HEK293 (cell line): ENCODE measurements at regions not wholly inside any gene's neighbourhood (a gene's known extent, or its start where the extent isn't known, plus 50 kb on each side); places are given as distances from the start of the nearest gene placed in this dataset.
"Not testable (repeated sequence)": the region's sequence is repeated elsewhere in the genome, so short reads cannot be mapped to it uniquely, and the experiment has no call there.

Experiments used
- CTCF ChIA-PET: fragments of 350-600 bp; formaldehyde crosslinking; extraction: SDS; loops from one replicate; lab custom pipeline; 2021; ENCODE audit warnings: antibody characterized with exemption; lab: Yijun Ruan, JAX
- POLR2A ChIA-PET: fragments of 300-600 bp; formaldehyde crosslinking; extraction: SDS; loops from one replicate; lab custom pipeline; 2020; ENCODE audit warnings: antibody characterized with exemption, inconsistent platforms; lab: Yijun Ruan, JAX
- H3K27ac ChIP-seq: fragments of 200-500 bp; sonication (Bioruptor generic); 2 replicates; pipeline ENCODE4 v1.5.1; 2014; ENCODE audit warnings: low read depth, low read length, control low read depth, inconsistent platforms; ENCODE audit errors: extremely low read depth
- H3K36me3 ChIP-seq, 2 experiments: fragments of 200-500 bp in 1 of 2; sonication (Bioruptor generic) in 1 of 2; 1 replicate in 1 of 2; 2 replicates in 1 of 2; pipeline ENCODE4 v1.5.1; 2014 to 2017; ENCODE audit warnings: inconsistent platforms in 2 of 2, low read length in 2 of 2; ENCODE audit not compliant: control insufficient read depth in 2 of 2, insufficient read depth in 1 of 2
- H3K4me1 ChIP-seq: fragments of 200-500 bp; sonication (Bioruptor generic); 2 replicates; pipeline ENCODE4 v1.5.1; 2014; ENCODE audit warnings: mild to moderate bottlenecking, low read length, inconsistent platforms; ENCODE audit not compliant: control insufficient read depth, insufficient read depth
- H3K4me3 ChIP-seq: 2 replicates; pipeline ENCODE4 v1.5.1; 2011; ENCODE audit warnings: low read depth, mild to moderate bottlenecking, control low read depth, low read length, moderate library complexity
- H3K9me3 ChIP-seq: fragments of 200-500 bp; sonication (Bioruptor generic); 2 replicates; pipeline ENCODE4 v1.5.1; 2014; ENCODE audit warnings: low read depth, low read length, inconsistent platforms; ENCODE audit not compliant: control insufficient read depth, insufficient read depth
- HOXA7 ChIP-seq: sonication (generic); formaldehyde crosslinking; IDR thresholded peaks from 2 replicates; pipeline ENCODE4 v1.8.1; 2022; ENCODE audit warnings: missing genetic modification reagents, borderline replicate concordance
- WT1 ChIP-seq: fragments of 450-650 bp; formaldehyde crosslinking; IDR thresholded peaks from 2 replicates; pipeline ENCODE4 v1.5.1; 2016; ENCODE audit warnings: missing biosample characterization, missing genetic modification characterization
- ZFHX2 ChIP-seq: fragments of 450-650 bp; formaldehyde crosslinking; conservative IDR thresholded peaks from 2 replicates; pipeline ENCODE4 v1.5.1; 2016; ENCODE audit warnings: missing biosample characterization, missing genetic modification characterization
- ZNF184 ChIP-seq: fragments of 450-650 bp; IDR thresholded peaks from 2 replicates; pipeline ENCODE4 v1.5.1; 2018; ENCODE audit warnings: missing biosample characterization, mild to moderate bottlenecking, missing genetic modification characterization
- ZNF221 ChIP-seq: fragments of 450-650 bp; formaldehyde crosslinking; IDR thresholded peaks from 2 replicates; pipeline ENCODE4 v1.5.1; 2017; ENCODE audit warnings: missing biosample characterization, missing genetic modification characterization, borderline replicate concordance
- ZNF239 ChIP-seq: fragments of 450-650 bp; formaldehyde crosslinking; IDR thresholded peaks from 2 replicates; pipeline ENCODE4 v1.5.1; 2016; ENCODE audit warnings: missing biosample characterization, missing genetic modification characterization
- ZNF366 ChIP-seq: fragments of 450-650 bp; formaldehyde crosslinking; conservative IDR thresholded peaks from 2 replicates; pipeline ENCODE4 v1.5.1; 2016; ENCODE audit warnings: missing biosample characterization, missing genetic modification characterization
- ZNF391 ChIP-seq: fragments of 450-650 bp; formaldehyde crosslinking; IDR thresholded peaks from 2 replicates; pipeline ENCODE4 v1.5.1; 2016; ENCODE audit warnings: low read depth, missing biosample characterization, missing genetic modification characterization, borderline replicate concordance
- ZNF473 ChIP-seq: fragments of 450-650 bp; formaldehyde crosslinking; IDR thresholded peaks from 2 replicates; pipeline ENCODE4 v1.5.1; 2017; ENCODE audit warnings: missing biosample characterization, missing genetic modification characterization
- ZNF501 ChIP-seq: fragments of 450-650 bp; formaldehyde crosslinking; IDR thresholded peaks from 2 replicates; pipeline ENCODE4 v1.5.1; 2016; ENCODE audit warnings: missing biosample characterization, missing genetic modification characterization
- ZNF513 ChIP-seq: fragments of 450-650 bp; IDR thresholded peaks from 2 replicates; pipeline ENCODE4 v1.5.1; 2018; ENCODE audit warnings: missing biosample characterization, missing genetic modification characterization
- ZNF585B ChIP-seq: fragments of 450-650 bp; formaldehyde crosslinking; IDR thresholded peaks from 2 replicates; pipeline ENCODE4 v1.5.1; 2016; ENCODE audit warnings: missing biosample characterization, missing genetic modification characterization
- ZNF596 ChIP-seq: fragments of 450-650 bp; IDR thresholded peaks from 2 replicates; pipeline ENCODE4 v1.5.0; 2018; ENCODE audit warnings: missing biosample characterization, mild to moderate bottlenecking, missing genetic modification characterization, moderate library complexity
- ZNF626 ChIP-seq: fragments of 450-650 bp; sonication (Bioruptor Pico); formaldehyde crosslinking; IDR thresholded peaks from 2 replicates; pipeline ENCODE4 v1.5.1; 2018; ENCODE audit warnings: missing biosample characterization, missing genetic modification characterization, inconsistent platforms
- ZNF777 ChIP-seq: fragments of 450-650 bp; formaldehyde crosslinking; IDR thresholded peaks from 2 replicates; pipeline ENCODE4 v1.5.1; 2017; ENCODE audit warnings: missing biosample characterization, missing genetic modification characterization, borderline replicate concordance
- ZNF791 ChIP-seq: fragments of 450-650 bp; formaldehyde crosslinking; IDR thresholded peaks from 2 replicates; pipeline ENCODE4 v1.5.1; 2016; ENCODE audit warnings: missing biosample characterization, missing genetic modification characterization
- TF ChIP-seq, protein P1 (sequence below): fragments of 450-650 bp; formaldehyde crosslinking; IDR thresholded peaks from 2 replicates; pipeline ENCODE4 v1.5.1; 2016; ENCODE audit warnings: missing biosample characterization, missing genetic modification characterization, borderline replicate concordance

- TF ChIP-seq HOXA7 (CRISPR knock-in tag) (no peak), ZNF791 (tag by site-specific recombination) (no peak), ZNF366 (no peak), ZFHX2 (tag by site-specific recombination) (no peak), WT1 (tag by site-specific recombination) (no peak), ZNF513 (tag by site-specific recombination) (no peak), ZNF777 (tag by site-specific recombination) (no peak), ZNF501 (tag by site-specific recombination) (no peak), ZNF221 (no peak), ZNF626 (no peak), ZNF596 (tag by site-specific recombination) (no peak), ZNF473 (tag by site-specific recombination) (no peak), ZNF585B (tag by site-specific recombination) (no peak), ZNF239 (no peak), ZNF184 (tag by site-specific recombination) (no peak), ZNF391 (tag by site-specific recombination) (no peak)
- TF ChIP-seq, protein P1, sequence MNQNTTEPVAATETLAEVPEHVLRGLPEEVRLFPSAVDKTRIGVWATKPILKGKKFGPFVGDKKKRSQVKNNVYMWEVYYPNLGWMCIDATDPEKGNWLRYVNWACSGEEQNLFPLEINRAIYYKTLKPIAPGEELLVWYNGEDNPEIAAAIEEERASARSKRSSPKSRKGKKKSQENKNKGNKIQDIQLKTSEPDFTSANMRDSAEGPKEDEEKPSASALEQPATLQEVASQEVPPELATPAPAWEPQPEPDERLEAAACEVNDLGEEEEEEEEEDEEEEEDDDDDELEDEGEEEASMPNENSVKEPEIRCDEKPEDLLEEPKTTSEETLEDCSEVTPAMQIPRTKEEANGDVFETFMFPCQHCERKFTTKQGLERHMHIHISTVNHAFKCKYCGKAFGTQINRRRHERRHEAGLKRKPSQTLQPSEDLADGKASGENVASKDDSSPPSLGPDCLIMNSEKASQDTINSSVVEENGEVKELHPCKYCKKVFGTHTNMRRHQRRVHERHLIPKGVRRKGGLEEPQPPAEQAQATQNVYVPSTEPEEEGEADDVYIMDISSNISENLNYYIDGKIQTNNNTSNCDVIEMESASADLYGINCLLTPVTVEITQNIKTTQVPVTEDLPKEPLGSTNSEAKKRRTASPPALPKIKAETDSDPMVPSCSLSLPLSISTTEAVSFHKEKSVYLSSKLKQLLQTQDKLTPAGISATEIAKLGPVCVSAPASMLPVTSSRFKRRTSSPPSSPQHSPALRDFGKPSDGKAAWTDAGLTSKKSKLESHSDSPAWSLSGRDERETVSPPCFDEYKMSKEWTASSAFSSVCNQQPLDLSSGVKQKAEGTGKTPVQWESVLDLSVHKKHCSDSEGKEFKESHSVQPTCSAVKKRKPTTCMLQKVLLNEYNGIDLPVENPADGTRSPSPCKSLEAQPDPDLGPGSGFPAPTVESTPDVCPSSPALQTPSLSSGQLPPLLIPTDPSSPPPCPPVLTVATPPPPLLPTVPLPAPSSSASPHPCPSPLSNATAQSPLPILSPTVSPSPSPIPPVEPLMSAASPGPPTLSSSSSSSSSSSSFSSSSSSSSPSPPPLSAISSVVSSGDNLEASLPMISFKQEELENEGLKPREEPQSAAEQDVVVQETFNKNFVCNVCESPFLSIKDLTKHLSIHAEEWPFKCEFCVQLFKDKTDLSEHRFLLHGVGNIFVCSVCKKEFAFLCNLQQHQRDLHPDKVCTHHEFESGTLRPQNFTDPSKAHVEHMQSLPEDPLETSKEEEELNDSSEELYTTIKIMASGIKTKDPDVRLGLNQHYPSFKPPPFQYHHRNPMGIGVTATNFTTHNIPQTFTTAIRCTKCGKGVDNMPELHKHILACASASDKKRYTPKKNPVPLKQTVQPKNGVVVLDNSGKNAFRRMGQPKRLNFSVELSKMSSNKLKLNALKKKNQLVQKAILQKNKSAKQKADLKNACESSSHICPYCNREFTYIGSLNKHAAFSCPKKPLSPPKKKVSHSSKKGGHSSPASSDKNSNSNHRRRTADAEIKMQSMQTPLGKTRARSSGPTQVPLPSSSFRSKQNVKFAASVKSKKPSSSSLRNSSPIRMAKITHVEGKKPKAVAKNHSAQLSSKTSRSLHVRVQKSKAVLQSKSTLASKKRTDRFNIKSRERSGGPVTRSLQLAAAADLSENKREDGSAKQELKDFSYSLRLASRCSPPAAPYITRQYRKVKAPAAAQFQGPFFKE (tag by site-specific recombination), result no peak
- ChIA-PET CTCF (no interaction called here), POLR2A (no interaction called here)
- no peak overlapping the region for H3K27ac ChIP-seq
- H3K36me3 ChIP-seq, result no peaks in the 10 kb centered on the region
- no peaks in the 10 kb centered on the region; the same call in 1 of the 2 replicates for H3K9me3 ChIP-seq
- H3K4me1 ChIP-seq, result no peaks in the 10 kb centered on the region
- H3K4me3 ChIP-seq, result no peak overlapping the region
These were observed 712.1 kb downstream of the CDH9 start for GRCh38 chr5:26326153-26326759.

GRCh38 chr5:26325432-26325831, 713.0 kb downstream of the CDH9 start:
- H3K4me3 ChIP-seq, H3K9me3 ChIP-seq, H3K36me3 ChIP-seq, H3K4me1 ChIP-seq, H3K27ac ChIP-seq, CTCF ChIA-PET, POLR2A ChIA-PET: not testable (repeated sequence)

DNA sequence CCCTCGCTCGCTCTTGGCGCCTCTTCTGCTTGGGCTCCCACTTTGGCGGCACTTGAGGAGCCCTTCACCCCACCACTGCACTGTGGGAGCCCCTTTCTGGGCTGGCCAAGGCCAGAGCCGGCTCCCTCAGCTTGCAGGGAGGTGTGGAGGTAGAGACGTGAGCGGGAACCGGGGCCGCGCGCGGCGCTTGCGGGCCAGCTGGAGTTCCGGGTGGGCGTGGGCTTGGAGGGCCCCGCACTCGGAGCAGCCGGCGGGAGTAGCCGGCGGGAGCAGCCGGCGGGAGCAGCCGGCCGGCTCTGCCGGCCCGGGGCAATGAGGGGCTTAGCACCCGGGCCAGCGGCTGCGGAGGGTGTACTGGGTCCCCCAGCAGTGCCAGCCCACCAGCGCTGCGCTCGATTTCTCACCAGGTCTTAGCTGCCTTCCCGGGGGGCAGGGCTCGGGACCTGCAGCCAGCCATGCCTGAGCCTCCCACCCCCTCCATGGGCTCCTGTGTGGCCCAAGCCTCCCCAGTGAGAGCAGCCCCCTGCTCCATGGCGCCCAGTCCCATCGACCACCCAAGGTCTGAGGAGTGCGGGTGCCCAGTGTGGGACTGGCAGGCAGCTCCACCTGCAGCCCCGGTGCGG, 714.0 kb downstream of the CDH9 start:
- POLR2A ChIA-PET, H3K4me3 ChIP-seq, H3K27ac ChIP-seq, H3K36me3 ChIP-seq, H3K4me1 ChIP-seq, CTCF ChIA-PET, H3K9me3 ChIP-seq: not testable (repeated sequence)
